Tibial nerve (tissue), 4 donors: ENCODE measurements at regions not wholly inside any gene's neighbourhood (a gene's known extent, or its start where the extent isn't known, plus 50 kb on each side); places are given as distances from the start of the nearest gene placed in this dataset.

Experiments used
- CTCF ChIP-seq, 5 experiments: fragments of 200-600 bp in 3 of 5; fragments of 450-650 bp in 2 of 5; sonication (generic) in 3 of 5; IDR thresholded peaks; one replicate each; pipeline ENCODE4 v1.5.1; 2016 to 2019; ENCODE audit warnings: antibody characterized with exemption in 5 of 5, mild to moderate bottlenecking in 3 of 5, moderate library complexity in 2 of 5
- EP300 ChIP-seq, 2 donors: sonication (generic); formaldehyde crosslinking; IDR thresholded peaks; one replicate each; pipeline ENCODE4 v1.6.1; 2017; ENCODE audit warnings: antibody characterized with exemption in 2 of 2, mild to moderate bottlenecking in 1 of 2
- POLR2A ChIP-seq, 2 donors: fragments of 450-650 bp; IDR thresholded peaks; one replicate each; pipeline ENCODE4 v1.6.1; 2017; ENCODE audit warnings: antibody characterized with exemption in 2 of 2, mild to moderate bottlenecking in 2 of 2, moderate library complexity in 2 of 2

GRCh38 chr6:101296169-101296960 is 97.1 kb upstream of the GRIK2 start:
- TF ChIP-seq CTCF (IDR thresholded peaks at IDR 0.05) (no peak), POLR2A (IDR thresholded peaks at IDR 0.05) (no peak), EP300 (IDR thresholded peaks at IDR 0.05) (no peak)
